ENCODE measurements at regions not wholly inside any gene's neighbourhood (a gene's known extent, or its start where the extent isn't known, plus 50 kb on each side); places are given as distances from the start of the nearest gene placed in this dataset.

DNA sequence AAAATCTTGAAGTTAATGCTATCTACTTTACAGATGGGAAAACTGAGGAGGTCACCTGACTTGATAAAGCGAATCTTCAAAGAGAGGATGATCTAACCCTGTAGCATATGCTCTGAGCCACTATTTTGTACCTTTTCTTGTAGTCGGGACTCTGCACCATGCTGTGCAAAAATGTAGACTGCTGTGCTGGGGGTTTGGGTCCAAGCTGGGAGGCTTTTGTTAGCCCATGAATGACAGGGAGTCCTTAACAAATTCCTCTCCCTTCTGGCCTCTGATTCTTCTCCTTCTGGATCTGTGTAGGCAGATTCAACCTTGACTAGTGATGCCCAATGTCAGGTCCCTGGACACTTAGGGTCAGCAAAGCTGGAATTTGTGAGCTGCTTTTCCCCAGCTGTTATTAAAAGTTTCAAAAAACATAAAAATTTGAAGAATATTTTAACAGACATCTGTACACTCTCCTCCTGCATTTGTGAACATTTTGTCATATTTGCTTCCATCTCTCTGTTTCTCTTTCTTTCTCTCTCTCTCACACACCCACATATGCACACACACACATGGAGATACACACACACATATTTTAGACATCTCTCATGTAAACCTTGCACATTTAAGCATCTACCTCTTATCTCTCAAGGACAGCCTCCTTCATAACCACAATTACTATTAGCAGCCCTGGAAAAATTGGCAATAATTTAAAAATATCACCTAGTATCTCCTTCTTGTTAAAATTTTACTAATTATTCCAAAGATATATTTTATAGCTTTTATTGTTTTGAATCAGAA, 335.0 kb upstream of the TRIB2 start:
- Mint-ChIP-seq H3K4me3 (no peak overlapping the region), H3K4me1 (no peaks in the 10 kb centered on the region), H3K27ac (no peak overlapping the region), H3K9me3 (peaks cover 0 to 7% (median 0%) of the 10 kb centered on the region in 3 donors), H3K36me3 (peaks cover 1% of the 10 kb centered on the region), H3K27me3 (no peaks in the 10 kb centered on the region)

DNA sequence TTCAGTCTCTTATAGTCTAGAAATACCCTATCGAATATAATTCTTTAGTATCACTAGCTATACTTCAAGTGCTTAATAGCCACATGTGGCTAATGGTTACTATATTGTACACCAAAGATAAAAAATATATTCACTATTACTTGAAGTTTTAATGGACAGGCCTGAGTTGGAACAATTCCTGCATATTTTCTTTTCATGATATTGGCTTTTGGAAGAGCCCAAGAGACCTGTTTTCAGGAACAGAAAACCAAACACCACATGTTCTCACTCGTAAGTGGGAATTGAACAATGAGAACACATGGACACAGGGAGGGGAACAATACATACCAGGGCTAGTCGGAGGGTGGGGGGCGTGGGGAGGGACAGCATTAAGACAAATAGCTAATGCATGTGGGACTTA, 334.4 kb upstream of the TRIB2 start:
- H3K9me3 Mint-ChIP-seq, result peaks cover 0 to 7% (median 0%) of the 10 kb centered on the region in 3 donors
- peaks cover 1% of the 10 kb centered on the region for H3K36me3 Mint-ChIP-seq
- H3K27me3 Mint-ChIP-seq, result no peaks in the 10 kb centered on the region
- no peaks in the 10 kb centered on the region for H3K4me1 Mint-ChIP-seq
- H3K27ac Mint-ChIP-seq, result no peak overlapping the region
- no peak overlapping the region for H3K4me3 Mint-ChIP-seq

GRCh38 chr2:12389344-12390045, 327.2 kb upstream of the TRIB2 start:
- peaks cover 1% of the 10 kb centered on the region for H3K27me3 Mint-ChIP-seq
- no peak overlapping the region for H3K4me3 Mint-ChIP-seq
- no peak overlapping the region for H3K27ac Mint-ChIP-seq
- no peaks in the 10 kb centered on the region for H3K36me3 Mint-ChIP-seq
- peaks cover 0 to 7% (median 0%) of the 10 kb centered on the region in 3 donors for H3K9me3 Mint-ChIP-seq
- H3K4me1 Mint-ChIP-seq, result no peaks in the 10 kb centered on the region

- H3K4me3 Mint-ChIP-seq, result no peak overlapping the region
- H3K36me3 Mint-ChIP-seq, result no peaks in the 10 kb centered on the region
- H3K4me1 Mint-ChIP-seq, result no peaks in the 10 kb centered on the region
- no peak overlapping the region for H3K27ac Mint-ChIP-seq
- H3K9me3 Mint-ChIP-seq, result peaks cover 0 to 6% (median 0%) of the 10 kb centered on the region in 3 donors
- peaks cover 1% of the 10 kb centered on the region for H3K27me3 Mint-ChIP-seq
Measured at GRCh38 chr2:12391116-12391515, 325.6 kb upstream of the TRIB2 start.

DNA sequence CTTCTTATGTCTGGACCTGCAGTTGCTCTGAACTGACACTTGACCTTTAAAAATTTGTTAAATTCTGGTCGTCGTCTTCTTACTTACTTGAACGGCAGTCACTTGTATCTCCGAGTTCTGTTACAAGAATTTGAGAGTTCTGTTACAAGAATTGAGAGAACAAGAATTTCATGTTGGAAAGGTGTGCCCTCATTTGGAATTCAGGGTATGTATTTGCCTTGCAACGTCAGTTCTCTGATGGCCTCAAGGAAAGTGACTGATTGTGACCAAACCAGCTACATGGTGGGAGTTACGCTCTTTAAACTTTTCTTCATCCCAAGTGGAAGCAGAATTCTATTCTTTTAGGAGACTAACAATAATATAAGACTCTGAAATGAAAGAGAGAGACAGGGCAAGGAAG, 320.0 kb upstream of the TRIB2 start:
- peaks cover 2% of the 10 kb centered on the region for H3K27me3 Mint-ChIP-seq
- no peak overlapping the region for H3K27ac Mint-ChIP-seq
- H3K4me3 Mint-ChIP-seq, result no peak overlapping the region
- H3K4me1 Mint-ChIP-seq, result peaks cover 0 to 6% (median 5%) of the 10 kb centered on the region in 3 donors
- no peaks in the 10 kb centered on the region for H3K36me3 Mint-ChIP-seq
- no peaks in the 10 kb centered on the region for H3K9me3 Mint-ChIP-seq

DNA sequence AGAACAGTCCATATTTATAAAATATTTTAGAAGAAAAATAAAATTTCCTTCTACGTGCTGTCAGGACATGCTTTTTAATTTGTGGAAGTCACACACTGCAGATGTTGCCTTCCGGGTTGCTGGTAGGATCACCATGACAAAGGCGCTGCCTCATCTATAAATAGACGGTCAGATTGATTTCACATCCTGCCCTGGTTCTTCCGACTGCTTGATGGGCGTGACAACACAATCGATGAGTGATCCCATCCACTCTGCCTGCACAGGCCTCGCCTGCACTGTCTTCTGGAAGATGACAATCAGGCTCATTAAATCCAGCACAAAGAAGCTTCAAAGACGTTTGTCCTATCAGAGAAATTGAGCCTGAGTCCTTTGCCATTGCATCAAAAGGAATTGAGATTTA, 318.9 kb upstream of the TRIB2 start:
- H3K36me3 Mint-ChIP-seq, result no peaks in the 10 kb centered on the region
- H3K4me3 Mint-ChIP-seq, result peak overlapping the region in 3 of 4 donors; percentile 18 to 80 (median 45)
- H3K9me3 Mint-ChIP-seq, result peaks cover 0 to 3% (median 0%) of the 10 kb centered on the region in 3 donors
- no peak overlapping the region for H3K27ac Mint-ChIP-seq
- H3K27me3 Mint-ChIP-seq, result peaks cover 2% of the 10 kb centered on the region
- H3K4me1 Mint-ChIP-seq, result peaks cover 0 to 6% (median 5%) of the 10 kb centered on the region in 3 donors

DNA sequence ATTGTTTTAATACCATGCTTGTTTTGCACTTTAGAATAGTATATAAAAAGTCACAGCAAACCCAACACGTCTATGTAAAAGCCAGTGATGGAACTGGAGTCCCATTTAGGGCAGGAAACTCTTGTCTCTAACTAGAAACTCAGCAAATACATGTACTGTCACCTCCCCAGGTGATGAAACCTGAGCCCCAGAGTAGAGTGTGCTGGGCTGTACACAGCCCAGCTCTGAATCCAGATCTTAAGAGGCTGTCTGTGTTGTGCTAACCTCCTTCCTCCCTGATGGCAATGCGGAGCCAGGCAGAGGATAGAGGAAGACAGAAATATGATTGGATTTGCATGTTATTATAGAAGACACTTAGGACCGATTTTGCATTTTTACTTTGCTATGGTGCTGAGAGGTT, 317.5 kb upstream of the TRIB2 start:
- Mint-ChIP-seq H3K27me3 (peaks cover 2% of the 10 kb centered on the region), H3K36me3 (no peaks in the 10 kb centered on the region), H3K27ac (no peak overlapping the region), H3K4me3 (no peak overlapping the region), H3K4me1 (peaks cover 0 to 6% (median 5%) of the 10 kb centered on the region in 3 donors), H3K9me3 (peaks cover 0 to 6% (median 0%) of the 10 kb centered on the region in 3 donors)

- Mint-ChIP-seq H3K4me1 (peaks cover 0 to 6% (median 5%) of the 10 kb centered on the region in 3 donors), H3K4me3 (no peak overlapping the region), H3K9me3 (peaks cover 0 to 8% (median 0%) of the 10 kb centered on the region in 3 donors), H3K27ac (peak overlapping the region in 1 of 3 donors; percentile 6), H3K36me3 (no peaks in the 10 kb centered on the region), H3K27me3 (peaks cover 2% of the 10 kb centered on the region)
Measured at GRCh38 chr2:12400543-12400942, 316.2 kb upstream of the TRIB2 start.

DNA sequence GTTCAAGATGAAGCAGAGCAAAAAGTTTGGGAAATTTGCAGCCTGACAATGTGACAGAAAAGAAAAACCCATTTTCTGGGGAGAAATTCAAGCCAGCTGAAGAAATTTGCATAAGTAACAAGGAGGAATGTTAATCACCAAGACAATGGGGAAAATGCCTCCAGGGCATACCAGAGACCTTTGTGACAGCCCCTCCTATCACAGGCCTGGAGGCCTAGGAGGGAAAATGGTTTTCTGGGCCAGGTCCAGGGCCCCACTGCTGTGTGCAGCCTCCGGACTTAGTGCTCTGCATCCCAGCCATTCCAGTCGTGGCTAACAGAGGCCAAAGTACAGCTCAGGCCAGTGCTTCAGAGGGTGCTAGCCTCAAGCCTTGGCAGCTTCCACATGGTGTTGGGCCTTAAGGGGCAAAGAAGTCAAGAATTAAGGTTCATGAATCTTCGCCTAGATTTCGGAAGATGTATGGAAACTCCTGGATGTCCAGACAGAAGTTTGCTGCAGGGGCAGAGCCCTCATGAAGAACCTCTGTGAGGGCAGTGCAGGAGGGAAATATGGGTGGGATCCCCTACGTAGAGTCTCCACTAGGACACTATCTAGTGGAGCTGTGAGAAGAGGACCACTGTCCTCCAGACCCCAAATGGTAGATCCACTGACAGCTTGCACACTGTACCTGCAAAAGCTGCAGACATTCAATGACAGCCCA, 314.1 kb upstream of the TRIB2 start:
- H3K27me3 Mint-ChIP-seq, result no peaks in the 10 kb centered on the region
- H3K27ac Mint-ChIP-seq, result no peak overlapping the region
- peak overlapping the region in 1 of 4 donors; percentile 39 for H3K4me3 Mint-ChIP-seq
- H3K36me3 Mint-ChIP-seq, result peaks cover 2% of the 10 kb centered on the region
- H3K9me3 Mint-ChIP-seq, result peaks cover 0 to 8% (median 0%) of the 10 kb centered on the region in 3 donors
- peaks cover 0 to 5% (median 5%) of the 10 kb centered on the region in 3 donors for H3K4me1 Mint-ChIP-seq

DNA sequence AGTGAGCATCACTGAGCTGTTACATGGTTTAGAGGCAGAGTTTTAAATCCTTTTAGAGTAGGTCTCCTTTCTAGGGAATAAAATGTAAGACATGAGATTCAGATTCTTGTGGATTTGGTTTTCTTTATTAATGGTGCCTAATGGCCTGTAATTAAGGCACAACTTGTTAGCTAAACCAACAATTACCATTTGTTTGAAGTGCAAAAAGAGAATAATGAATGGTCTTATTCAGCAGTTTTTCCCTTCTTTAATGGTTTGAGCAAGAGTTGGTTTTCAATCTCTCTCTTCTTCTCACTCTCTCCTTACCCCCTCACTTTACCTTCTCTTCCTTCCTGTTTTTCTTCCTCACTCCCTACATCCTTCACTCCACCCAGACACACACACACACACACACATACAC, 312.2 kb upstream of the TRIB2 start:
- Mint-ChIP-seq H3K9me3 (peaks cover 0 to 8% (median 0%) of the 10 kb centered on the region in 3 donors), H3K4me1 (no peaks in the 10 kb centered on the region), H3K4me3 (no peak overlapping the region), H3K36me3 (peaks cover 4% of the 10 kb centered on the region), H3K27me3 (no peaks in the 10 kb centered on the region), H3K27ac (no peak overlapping the region)

DNA sequence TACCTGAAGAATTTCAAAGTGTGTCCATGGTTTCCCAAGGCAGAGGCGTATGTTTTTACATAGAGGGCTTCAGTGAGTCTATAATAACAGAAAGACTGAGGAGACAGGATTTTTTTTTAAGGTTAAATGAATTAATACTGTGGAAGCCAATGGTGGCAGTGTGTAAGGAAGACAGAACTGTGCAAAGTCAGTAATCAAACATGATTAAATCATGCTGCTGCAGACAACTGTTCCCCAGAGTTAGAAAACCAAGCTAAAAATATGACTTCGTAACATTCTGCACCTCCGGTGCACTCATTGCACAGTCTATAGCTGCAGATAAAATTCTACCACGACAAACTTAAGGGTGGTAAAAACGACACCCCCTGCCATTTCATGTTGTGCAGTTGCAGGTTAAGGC, 309.6 kb upstream of the TRIB2 start:
- Mint-ChIP-seq H3K4me1 (peaks cover 0 to 2% (median 0%) of the 10 kb centered on the region in 3 donors), H3K27ac (peak overlapping the region in 1 of 3 donors; percentile 41), H3K36me3 (peaks cover 4% of the 10 kb centered on the region), H3K9me3 (peaks cover 0 to 8% (median 3%) of the 10 kb centered on the region in 3 donors), H3K4me3 (no peak overlapping the region), H3K27me3 (no peaks in the 10 kb centered on the region)

DNA sequence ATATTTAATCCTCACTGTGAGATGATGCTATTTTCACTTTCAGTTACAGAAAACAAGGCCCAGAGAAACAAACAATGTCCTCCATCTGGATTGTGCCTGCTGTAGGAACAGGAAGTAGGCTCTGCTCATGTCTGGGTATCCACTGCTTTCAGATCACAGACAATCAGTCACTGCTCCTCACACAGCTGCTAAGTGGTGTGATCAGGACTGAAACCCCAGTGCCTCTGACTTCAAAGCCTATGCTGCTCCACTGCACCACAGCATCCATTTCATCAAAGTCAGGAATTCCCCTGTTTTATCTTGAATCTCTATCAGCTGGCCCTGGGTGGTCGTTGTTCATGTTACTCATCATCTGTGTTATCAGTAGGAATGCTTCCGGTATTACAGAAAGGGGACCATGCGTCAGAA, 303.8 kb upstream of the TRIB2 start:
- peaks cover 0 to 3% (median 2%) of the 10 kb centered on the region in 3 donors for H3K9me3 Mint-ChIP-seq
- H3K27ac Mint-ChIP-seq, result peak overlapping the region in 1 of 3 donors; percentile 12
- peaks cover 21 to 27% (median 22%) of the 10 kb centered on the region in 3 donors for H3K4me1 Mint-ChIP-seq
- no peak overlapping the region for H3K4me3 Mint-ChIP-seq
- H3K36me3 Mint-ChIP-seq, result no peaks in the 10 kb centered on the region
- no peaks in the 10 kb centered on the region for H3K27me3 Mint-ChIP-seq

GRCh38 chr2:12415536-12415935, 301.2 kb upstream of the TRIB2 start:
- no peak overlapping the region for H3K4me3 Mint-ChIP-seq
- no peaks in the 10 kb centered on the region for H3K27me3 Mint-ChIP-seq
- H3K36me3 Mint-ChIP-seq, result no peaks in the 10 kb centered on the region
- no peak overlapping the region for H3K27ac Mint-ChIP-seq
- peaks cover 0 to 2% (median 0%) of the 10 kb centered on the region in 3 donors for H3K9me3 Mint-ChIP-seq
- peaks cover 22 to 30% (median 27%) of the 10 kb centered on the region in 3 donors for H3K4me1 Mint-ChIP-seq

- Mint-ChIP-seq H3K27me3 (no peaks in the 10 kb centered on the region), H3K36me3 (no peaks in the 10 kb centered on the region), H3K27ac (peak overlapping the region in 2 of 3 donors; percentile 30 to 33), H3K4me1 (peaks cover 22 to 29% (median 27%) of the 10 kb centered on the region in 3 donors), H3K4me3 (peak overlapping the region in 2 of 4 donors; percentile 67 to 78), H3K9me3 (peaks cover 0 to 2% (median 0%) of the 10 kb centered on the region in 3 donors)
Measured at GRCh38 chr2:12416600-12416999, 300.1 kb upstream of the TRIB2 start.

DNA sequence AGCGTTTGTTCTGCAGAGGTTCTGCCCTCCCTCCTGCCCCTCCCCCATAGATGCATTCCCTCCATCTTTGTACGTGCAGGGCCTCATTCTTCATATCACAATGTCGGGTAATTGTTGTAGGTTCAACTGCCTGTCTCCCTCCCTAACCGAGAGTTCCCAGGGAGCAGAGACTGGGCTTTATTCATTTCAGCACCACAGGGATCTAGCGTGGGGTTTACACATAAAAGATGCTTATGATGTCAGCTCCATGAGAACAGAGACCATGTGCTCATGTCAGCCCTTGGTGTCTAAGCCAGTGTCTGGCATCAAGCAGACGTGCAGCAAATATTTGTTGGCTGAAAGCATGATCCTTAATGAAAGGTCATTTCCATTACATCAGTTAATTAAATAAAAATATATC, 298.9 kb upstream of the TRIB2 start:
- H3K27ac Mint-ChIP-seq, result peak overlapping the region in 1 of 3 donors; percentile 60
- peaks cover 0 to 2% (median 0%) of the 10 kb centered on the region in 3 donors for H3K9me3 Mint-ChIP-seq
- no peaks in the 10 kb centered on the region for H3K27me3 Mint-ChIP-seq
- H3K4me1 Mint-ChIP-seq, result peaks cover 17 to 24% (median 24%) of the 10 kb centered on the region in 3 donors
- no peak overlapping the region for H3K4me3 Mint-ChIP-seq
- H3K36me3 Mint-ChIP-seq, result no peaks in the 10 kb centered on the region

Data from IgD-negative memory B cell (primary cell).